ENCODE measurements at regions not wholly inside any gene's neighbourhood (a gene's known extent, or its start where the extent isn't known, plus 50 kb on each side); places are given as distances from the start of the nearest gene placed in this dataset.

- TF ChIP-seq CTCF (IDR thresholded peaks at IDR 0.05) (no peak), POLR2A (IDR thresholded peaks at IDR 0.05) (no peak), POLR2AphosphoS5 (IDR thresholded peaks at IDR 0.05) (no peak)
Observed at GRCh38 chr6:21395121-21395520, 198.4 kb upstream of the SOX4 start.
